ENCODE measurements at regions not wholly inside any gene's neighbourhood (a gene's known extent, or its start where the extent isn't known, plus 50 kb on each side); places are given as distances from the start of the nearest gene placed in this dataset.
"Not testable (repeated sequence)": the region's sequence is repeated elsewhere in the genome, so short reads cannot be mapped to it uniquely, and the experiment has no call there.

GRCh38 chr9:20240498-20240897, 381.8 kb downstream of the MLLT3 start:
- Histone ChIP-seq H3K27ac (no peak overlapping the region), H3K36me3 (no peaks in the 10 kb centered on the region), H3K4me3 (no peak overlapping the region), H3K9me3 (no peaks in the 10 kb centered on the region), H3K27me3 (no peaks in the 10 kb centered on the region), H3K4me1 (no peaks in the 10 kb centered on the region)
- TF ChIP-seq POLR2A (IDR thresholded peaks at IDR 0.05): no peak
- no peak for TF ChIP-seq CTCF (IDR thresholded peaks at IDR 0.05 in 4 of 5, conservative IDR thresholded peaks at IDR 0.05 in 1 of 5)
- DNase-seq (no peak), ATAC-seq (no peak)
- in situ Hi-C loops (cut with MboI; ENCODE audit: low sequenced_read_pairs in 4 of 4): no loop called here
- intact Hi-C loops (cut with DNase I; ENCODE audit: low total_unique reads): no loop called here

GRCh38 chr9:20238921-20239320, 383.4 kb downstream of the MLLT3 start:
- ATAC-seq (no peak), DNase-seq (no peak)
- Histone ChIP-seq H3K27ac (no peak overlapping the region), H3K27me3 (no peaks in the 10 kb centered on the region), H3K9me3 (no peaks in the 10 kb centered on the region), H3K4me1 (no peaks in the 10 kb centered on the region), H3K36me3 (no peaks in the 10 kb centered on the region), H3K4me3 (no peak overlapping the region)
- TF ChIP-seq CTCF (IDR thresholded peaks at IDR 0.05 in 4 of 5, conservative IDR thresholded peaks at IDR 0.05 in 1 of 5): no peak
- TF ChIP-seq POLR2A (IDR thresholded peaks at IDR 0.05): no peak
- in situ Hi-C loops (cut with MboI; ENCODE audit: low sequenced_read_pairs in 4 of 4): no loop called here
- intact Hi-C loops (cut with DNase I; ENCODE audit: low total_unique reads): no loop called here

- DNase-seq: no peak
- H3K9me3 ChIP-seq: no peaks in the 10 kb centered on the region
- intact Hi-C loops (cut with DNase I; ENCODE audit: low total_unique reads) (no loop called here), in situ Hi-C loops (cut with MboI; ENCODE audit: low sequenced_read_pairs in 4 of 4) (no loop called here)
- H3K4me3 ChIP-seq: no peak overlapping the region
- no peak overlapping the region for H3K27ac ChIP-seq
- TF ChIP-seq POLR2A (IDR thresholded peaks at IDR 0.05) (no peak), CTCF (IDR thresholded peaks at IDR 0.05 in 4 of 5, conservative IDR thresholded peaks at IDR 0.05 in 1 of 5) (no peak)
- no peak for ATAC-seq
- H3K27me3 ChIP-seq: no peaks in the 10 kb centered on the region
- no peaks in the 10 kb centered on the region for H3K36me3 ChIP-seq
- H3K4me1 ChIP-seq: no peaks in the 10 kb centered on the region
Measured at GRCh38 chr9:20237686-20238085, 384.6 kb downstream of the MLLT3 start.

DNA sequence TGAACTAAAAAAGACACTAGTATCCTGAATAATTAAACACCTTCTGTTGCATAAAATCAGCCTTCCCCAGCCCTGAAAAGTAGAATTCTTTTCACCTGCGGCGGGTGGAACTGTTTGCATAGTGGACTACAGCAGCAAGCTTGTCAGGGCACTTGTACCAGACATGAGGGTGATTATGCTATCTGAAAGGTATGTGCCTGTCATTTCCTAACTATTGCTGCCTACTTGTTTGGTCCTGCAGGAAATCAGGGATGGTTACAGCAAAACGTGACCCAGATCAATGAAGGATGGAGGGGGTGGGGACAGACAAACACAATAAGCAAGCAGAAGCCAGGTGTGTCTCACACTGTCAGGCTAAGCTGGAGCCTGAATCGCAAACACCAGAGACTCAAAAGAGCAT, 385.6 kb downstream of the MLLT3 start:
- H3K4me1 ChIP-seq: no peaks in the 10 kb centered on the region
- intact Hi-C loops (cut with DNase I; ENCODE audit: low total_unique reads): no loop called here
- no peaks in the 10 kb centered on the region for H3K9me3 ChIP-seq
- ATAC-seq (no peak), DNase-seq (no peak)
- no peaks in the 10 kb centered on the region for H3K27me3 ChIP-seq
- H3K27ac ChIP-seq: no peak overlapping the region
- in situ Hi-C loops (cut with MboI; ENCODE audit: low sequenced_read_pairs in 4 of 4): no loop called here
- no peaks in the 10 kb centered on the region for H3K36me3 ChIP-seq
- no peak overlapping the region for H3K4me3 ChIP-seq
- TF ChIP-seq POLR2A (IDR thresholded peaks at IDR 0.05): no peak
- no peak for TF ChIP-seq CTCF (IDR thresholded peaks at IDR 0.05 in 4 of 5, conservative IDR thresholded peaks at IDR 0.05 in 1 of 5)

GRCh38 chr9:20235206-20235605, 387.1 kb downstream of the MLLT3 start:
- in situ Hi-C loops (cut with MboI; ENCODE audit: low sequenced_read_pairs in 4 of 4); H3K4me1 ChIP-seq; DNase-seq; H3K36me3 ChIP-seq; H3K27ac ChIP-seq; H3K27me3 ChIP-seq; ATAC-seq; H3K9me3 ChIP-seq; intact Hi-C loops (cut with DNase I; ENCODE audit: low total_unique reads); H3K4me3 ChIP-seq: not testable (repeated sequence)
